Upper lobe of left lung (tissue), 6 donors: ENCODE measurements at regions not wholly inside any gene's neighbourhood (a gene's known extent, or its start where the extent isn't known, plus 50 kb on each side); places are given as distances from the start of the nearest gene placed in this dataset.

Experiments
- ATAC-seq, 2 donors: fragments of 200-7000 bp; cut with Tn5 transposase; one replicate each; pipeline ENCODE4 v1.9.1; 2022; ENCODE audit warnings: mild to moderate bottlenecking in 2 of 2, moderate library complexity in 2 of 2; ENCODE audit not compliant: low FRiP score in 2 of 2
- DNase-seq, 2 donors: peaks; one replicate each; pipeline ENCODE4 v3.0.0-alpha.2; 2019 to 2020
- H3K27ac ChIP-seq, 4 donors: fragments of 200-600 bp; sonication (generic); one replicate each; pipeline ENCODE4 v1.5.1; 2016 to 2019
- H3K27me3 ChIP-seq, 4 donors: fragments of 200-600 bp; sonication (generic); one replicate each; pipeline ENCODE4 v1.5.1; 2017 to 2019
- H3K36me3 ChIP-seq, 4 donors: fragments of 200-600 bp; sonication (generic); one replicate each; pipeline ENCODE4 v1.5.1; 2016 to 2019
- H3K4me1 ChIP-seq, 4 donors: fragments of 200-600 bp; sonication (generic); one replicate each; pipeline ENCODE4 v1.5.1; 2018 to 2019
- H3K4me3 ChIP-seq, 4 donors: fragments of 200-600 bp; sonication (generic); one replicate each; pipeline ENCODE4 v1.5.1; 2017 to 2019; ENCODE audit warnings: mild to moderate bottlenecking in 2 of 4, moderate library complexity in 1 of 4
- H3K9me3 ChIP-seq, 4 donors: fragments of 200-600 bp; sonication (generic); one replicate each; pipeline ENCODE4 v1.5.1; 2018 to 2019
- CTCF ChIP-seq, 6 experiments: fragments of 450-650 bp in 4 of 6; fragments of 200-600 bp in 2 of 6; sonication (generic) in 2 of 6; IDR thresholded peaks; one replicate each; pipeline ENCODE4 v1.5.1; 2016 to 2019; ENCODE audit warnings: antibody characterized with exemption in 6 of 6
- EP300 ChIP-seq, 4 donors: sonication (generic); formaldehyde crosslinking; IDR thresholded peaks; one replicate each; pipeline ENCODE4 v1.5.1; 2017; ENCODE audit warnings: antibody characterized with exemption in 4 of 4, control low read depth in 2 of 4
- POLR2A ChIP-seq, 4 donors: fragments of 450-650 bp; IDR thresholded peaks; one replicate each; pipeline ENCODE4 v1.5.1; 2016 to 2017; ENCODE audit warnings: antibody characterized with exemption in 4 of 4, mild to moderate bottlenecking in 2 of 4
- POLR2AphosphoS5 ChIP-seq, 2 donors: sonication (generic); formaldehyde crosslinking; IDR thresholded peaks; one replicate each; pipeline ENCODE4 v1.5.1; 2017; ENCODE audit warnings: antibody characterized with exemption in 2 of 2
- WGBS, 2 donors: methylation state at CpG; one replicate each; pipeline ENCODE4 v1.1.5; 2017 to 2018; 5-methylcytosine and 5-hydroxymethylcytosine counted together
- donor health status: DM: no; HTN: no; CAD: no; lungs with moderate emphysema.
- donor health status: DM: no; HTN: yes; CAD: no; lungs with severe emphysema.

- Histone ChIP-seq H3K36me3 (no peaks in the 10 kb centered on the region), H3K27ac (no peak overlapping the region), H3K4me3 (no peak overlapping the region), H3K4me1 (peaks cover 0 to 6% (median 5%) of the 10 kb centered on the region in 4 donors), H3K9me3 (no peaks in the 10 kb centered on the region), H3K27me3 (no peaks in the 10 kb centered on the region)
- no peak for TF ChIP-seq EP300 (IDR thresholded peaks at IDR 0.05)
- no peak for TF ChIP-seq POLR2AphosphoS5 (IDR thresholded peaks at IDR 0.05)
- TF ChIP-seq CTCF (IDR thresholded peaks at IDR 0.05) = no peak
- no peak for TF ChIP-seq POLR2A (IDR thresholded peaks at IDR 0.05)
- 85 to 89% methylated on average over 3 of the region's 3 CpGs for WGBS, 2 donors
- DNase-seq (no peak), ATAC-seq (no peak)
Observed at GRCh38 chr2:173754837-173755236, 210.3 kb downstream of the SP3 start.

- ATAC-seq = no peak
- WGBS, 2 donors = 94 to 100% methylated on average over 2 of the region's 2 CpGs
- no peaks in the 10 kb centered on the region for H3K27me3 ChIP-seq
- DNase-seq = no peak
- H3K27ac ChIP-seq = no peak overlapping the region
- H3K36me3 ChIP-seq = no peaks in the 10 kb centered on the region
- peaks cover 0 to 6% (median 0%) of the 10 kb centered on the region in 4 donors for H3K4me1 ChIP-seq
- TF ChIP-seq POLR2AphosphoS5 (IDR thresholded peaks at IDR 0.05) = no peak
- H3K4me3 ChIP-seq = no peak overlapping the region
- no peaks in the 10 kb centered on the region for H3K9me3 ChIP-seq
Observed at GRCh38 chr2:173755798-173756197, 209.4 kb downstream of the SP3 start.

GRCh38 chr2:173759959-173760358, 205.2 kb downstream of the SP3 start:
- no peaks in the 10 kb centered on the region for H3K36me3 ChIP-seq
- H3K9me3 ChIP-seq = no peaks in the 10 kb centered on the region
- H3K4me1 ChIP-seq = peaks cover 0 to 6% (median 0%) of the 10 kb centered on the region in 4 donors
- no peak overlapping the region for H3K4me3 ChIP-seq
- H3K27ac ChIP-seq = no peak overlapping the region
- H3K27me3 ChIP-seq = no peaks in the 10 kb centered on the region
- 84 to 87% methylated on average over 6 of the region's 6 CpGs for WGBS, 2 donors
- ATAC-seq (no peak), DNase-seq (no peak)
- TF ChIP-seq CTCF (IDR thresholded peaks at IDR 0.05) = no peak
- no peak for TF ChIP-seq EP300 (IDR thresholded peaks at IDR 0.05)
- no peak for TF ChIP-seq POLR2A (IDR thresholded peaks at IDR 0.05)
- TF ChIP-seq POLR2AphosphoS5 (IDR thresholded peaks at IDR 0.05) = no peak

- ATAC-seq = no peak
- no peak overlapping the region for H3K27ac ChIP-seq
- no peak for TF ChIP-seq EP300 (IDR thresholded peaks at IDR 0.05)
- TF ChIP-seq POLR2A (IDR thresholded peaks at IDR 0.05) = no peak
- no peaks in the 10 kb centered on the region for H3K27me3 ChIP-seq
- H3K4me3 ChIP-seq = no peak overlapping the region
- no peaks in the 10 kb centered on the region for H3K36me3 ChIP-seq
- H3K9me3 ChIP-seq = no peaks in the 10 kb centered on the region
- peaks cover 0 to 6% (median 0%) of the 10 kb centered on the region in 4 donors for H3K4me1 ChIP-seq
- DNase-seq = no peak
- WGBS, 2 donors = 51 to 59% methylated on average over 3 of the region's 3 CpGs
Observed at GRCh38 chr2:173760553-173760952, 204.6 kb downstream of the SP3 start.

- TF ChIP-seq CTCF (IDR thresholded peaks at IDR 0.05) (no peak), EP300 (IDR thresholded peaks at IDR 0.05) (no peak), POLR2A (IDR thresholded peaks at IDR 0.05) (no peak), POLR2AphosphoS5 (IDR thresholded peaks at IDR 0.05) (no peak)
- Histone ChIP-seq H3K4me1 (peaks cover 0 to 6% (median 0%) of the 10 kb centered on the region in 4 donors), H3K27me3 (no peaks in the 10 kb centered on the region), H3K36me3 (no peaks in the 10 kb centered on the region), H3K27ac (no peak overlapping the region), H3K4me3 (no peak overlapping the region), H3K9me3 (no peaks in the 10 kb centered on the region)
- ATAC-seq = no peak
- no peak for DNase-seq
- 83 to 88% methylated on average over 8 of the region's 8 CpGs for WGBS, 2 donors
Observed at GRCh38 chr2:173761603-173762119, 203.5 kb downstream of the SP3 start.

GRCh38 chr2:173762221-173762620, 203.0 kb downstream of the SP3 start:
- no peak for ATAC-seq
- H3K9me3 ChIP-seq = no peaks in the 10 kb centered on the region

More at GRCh38 chr2:173762221-173762620, 203.0 kb downstream of the SP3 start:
- Histone ChIP-seq H3K36me3 (no peaks in the 10 kb centered on the region), H3K27me3 (no peaks in the 10 kb centered on the region), H3K27ac (no peak overlapping the region), H3K4me3 (no peak overlapping the region), H3K4me1 (peaks cover 0 to 6% (median 0%) of the 10 kb centered on the region in 4 donors)
- TF ChIP-seq EP300 (IDR thresholded peaks at IDR 0.05) = no peak
- TF ChIP-seq CTCF (IDR thresholded peaks at IDR 0.05) = no peak
- TF ChIP-seq POLR2AphosphoS5 (IDR thresholded peaks at IDR 0.05) = no peak
- TF ChIP-seq POLR2A (IDR thresholded peaks at IDR 0.05) = no peak
- no peak for DNase-seq
- 63 to 76% methylated on average over 2 of the region's 2 CpGs for WGBS, 2 donors
